ENCODE measurements at regions not wholly inside any gene's neighbourhood (a gene's known extent, or its start where the extent isn't known, plus 50 kb on each side); places are given as distances from the start of the nearest gene placed in this dataset.

GRCh38 chr2:145102706-145103105, 582.8 kb upstream of the ZEB2 start:
- DNase-seq (ENCODE audit: low read depth in 4 of 4, low spot score in 3 of 4) = no peak

- DNase-seq (ENCODE audit: low read depth in 4 of 4, low spot score in 3 of 4) = no peak
Measured at GRCh38 chr2:145100301-145100700, 580.4 kb upstream of the ZEB2 start.

- no peak for DNase-seq (ENCODE audit: low read depth in 4 of 4, low spot score in 3 of 4)
Measured at GRCh38 chr2:145096582-145096981, 576.7 kb upstream of the ZEB2 start.

- no peak for DNase-seq (ENCODE audit: low read depth in 4 of 4, low spot score in 3 of 4)
Measured at GRCh38 chr2:145095641-145096435, 575.9 kb upstream of the ZEB2 start.

GRCh38 chr2:145094370-145094769, 574.5 kb upstream of the ZEB2 start:
- no peak for DNase-seq (ENCODE audit: low read depth in 4 of 4, low spot score in 3 of 4)

GRCh38 chr2:145091967-145092366, 572.0 kb upstream of the ZEB2 start:
- no peak for DNase-seq (ENCODE audit: low read depth in 4 of 4, low spot score in 3 of 4)

- no peak for DNase-seq (ENCODE audit: low read depth in 4 of 4, low spot score in 3 of 4)
Measured at GRCh38 chr2:145090841-145091761, 571.2 kb upstream of the ZEB2 start.

- no peak for DNase-seq (ENCODE audit: low read depth in 4 of 4, low spot score in 3 of 4)
Measured at GRCh38 chr2:145088756-145089155, 568.8 kb upstream of the ZEB2 start.

- no peak for DNase-seq (ENCODE audit: low read depth in 4 of 4, low spot score in 3 of 4)
Measured at GRCh38 chr2:145086910-145087309, 567.0 kb upstream of the ZEB2 start.

- DNase-seq (ENCODE audit: low read depth in 4 of 4, low spot score in 3 of 4) = no peak
Measured at GRCh38 chr2:145085612-145086011, 565.7 kb upstream of the ZEB2 start.

- DNase-seq (ENCODE audit: low read depth in 4 of 4, low spot score in 3 of 4) = no peak
Measured at GRCh38 chr2:145080426-145080825, 560.5 kb upstream of the ZEB2 start.

GRCh38 chr2:145079641-145080040, 559.7 kb upstream of the ZEB2 start:
- no peak for DNase-seq (ENCODE audit: low read depth in 4 of 4, low spot score in 3 of 4)

- DNase-seq (ENCODE audit: low read depth in 4 of 4, low spot score in 3 of 4) = no peak
Measured at GRCh38 chr2:145078923-145079322, 559.0 kb upstream of the ZEB2 start.

- DNase-seq (ENCODE audit: low read depth in 4 of 4, low spot score in 3 of 4) = no peak
Measured at GRCh38 chr2:145076085-145076484, 556.2 kb upstream of the ZEB2 start.

GRCh38 chr2:145075454-145076062, 555.6 kb upstream of the ZEB2 start:
- DNase-seq (ENCODE audit: low read depth in 4 of 4, low spot score in 3 of 4) = no peak

GRCh38 chr2:145070703-145071102, 550.8 kb upstream of the ZEB2 start:
- no peak for DNase-seq (ENCODE audit: low read depth in 4 of 4, low spot score in 3 of 4)

GRCh38 chr2:145068509-145068908, 548.6 kb upstream of the ZEB2 start:
- no peak for DNase-seq (ENCODE audit: low read depth in 4 of 4, low spot score in 3 of 4)

- DNase-seq (ENCODE audit: low read depth in 4 of 4, low spot score in 3 of 4) = no peak
Measured at GRCh38 chr2:145067549-145068030, 547.7 kb upstream of the ZEB2 start.

- no peak for DNase-seq (ENCODE audit: low read depth in 4 of 4, low spot score in 3 of 4)
Measured at GRCh38 chr2:145066856-145067548, 547.1 kb upstream of the ZEB2 start.

GRCh38 chr2:145066151-145066661, 546.3 kb upstream of the ZEB2 start:
- no peak for DNase-seq (ENCODE audit: low read depth in 4 of 4, low spot score in 3 of 4)
